NCI-H2029 (cell line): ENCODE measurements at regions not wholly inside any gene's neighbourhood (a gene's known extent, or its start where the extent isn't known, plus 50 kb on each side); places are given as distances from the start of the nearest gene placed in this dataset.
"Not testable (repeated sequence)": the region's sequence is repeated elsewhere in the genome, so short reads cannot be mapped to it uniquely, and the experiment has no call there.

Experiments
- DNase-seq: peaks from one replicate; lab custom pipeline; 2025; lab: John Stamatoyannopoulos, UW

GRCh38 chr2:66632882-66633281 is 198.0 kb downstream of the MEIS1 start:
- not testable (repeated sequence) for DNase-seq

GRCh38 chr2:66633631-66634030 is 198.7 kb downstream of the MEIS1 start:
- DNase-seq, result no peak

GRCh38 chr2:66634784-66635183 is 199.9 kb downstream of the MEIS1 start:
- DNase-seq, result no peak

GRCh38 chr2:66641685-66642084 is 206.8 kb downstream of the MEIS1 start:
- no peak for DNase-seq

- not testable (repeated sequence) for DNase-seq
Observed at GRCh38 chr2:66648081-66648480, 213.2 kb downstream of the MEIS1 start.

GRCh38 chr2:66649006-66649405 is 214.1 kb downstream of the MEIS1 start:
- DNase-seq, result no peak

GRCh38 chr2:66651295-66651694 is 216.4 kb downstream of the MEIS1 start:
- DNase-seq, result no peak

- DNase-seq, result no peak
Observed at GRCh38 chr2:66660804-66661203, 225.9 kb downstream of the MEIS1 start.

GRCh38 chr2:66661253-66662173 is 226.6 kb downstream of the MEIS1 start:
- no peak for DNase-seq

GRCh38 chr2:66665124-66665984 is 230.4 kb downstream of the MEIS1 start:
- no peak for DNase-seq

- DNase-seq, result no peak
Observed at GRCh38 chr2:66667301-66667700, 232.4 kb downstream of the MEIS1 start.

- no peak for DNase-seq
Observed at GRCh38 chr2:66673286-66673685, 238.4 kb downstream of the MEIS1 start.

GRCh38 chr2:66674087-66674486 is 239.2 kb downstream of the MEIS1 start:
- DNase-seq, result no peak

GRCh38 chr2:66675591-66675990 is 240.7 kb downstream of the MEIS1 start:
- no peak for DNase-seq

GRCh38 chr2:66679442-66679841 is 244.5 kb downstream of the MEIS1 start:
- no peak for DNase-seq

- DNase-seq, result no peak
Observed at GRCh38 chr2:66682476-66682875, 247.6 kb downstream of the MEIS1 start.

GRCh38 chr2:66683064-66683463 is 248.1 kb downstream of the MEIS1 start:
- no peak for DNase-seq

- DNase-seq, result no peak
Observed at GRCh38 chr2:66683599-66683998, 248.7 kb downstream of the MEIS1 start.

- no peak for DNase-seq
Observed at GRCh38 chr2:66684289-66684688, 249.4 kb downstream of the MEIS1 start.

- no peak for DNase-seq
Observed at GRCh38 chr2:66686755-66687154, 251.8 kb downstream of the MEIS1 start.

GRCh38 chr2:66688951-66689350 is 254.0 kb downstream of the MEIS1 start:
- DNase-seq, result no peak

- no peak for DNase-seq
Observed at GRCh38 chr2:66689456-66690051, 254.6 kb downstream of the MEIS1 start.
